Fibroblast of mammary gland (primary cell): ENCODE measurements at regions not wholly inside any gene's neighbourhood (a gene's known extent, or its start where the extent isn't known, plus 50 kb on each side); places are given as distances from the start of the nearest gene placed in this dataset.

Experiments
- DNase-seq: peaks from one replicate; pipeline ENCODE4 v3.0.0-alpha.2; 2010; ENCODE audit warnings: low read depth
- H3K4me3 ChIP-seq: 2 replicates; pipeline ENCODE4 v1.5.1; 2011; ENCODE audit warnings: low read depth, mild to moderate bottlenecking, low read length, moderate library complexity; ENCODE audit not compliant: control insufficient read depth
- TF ChIP-seq, protein P1 (sequence below): conservative IDR thresholded peaks from 2 replicates; pipeline ENCODE4 v1.5.1; 2011; ENCODE audit warnings: low read depth, low read length, inconsistent platforms; ENCODE audit not compliant: control insufficient read depth, insufficient read depth

DNA sequence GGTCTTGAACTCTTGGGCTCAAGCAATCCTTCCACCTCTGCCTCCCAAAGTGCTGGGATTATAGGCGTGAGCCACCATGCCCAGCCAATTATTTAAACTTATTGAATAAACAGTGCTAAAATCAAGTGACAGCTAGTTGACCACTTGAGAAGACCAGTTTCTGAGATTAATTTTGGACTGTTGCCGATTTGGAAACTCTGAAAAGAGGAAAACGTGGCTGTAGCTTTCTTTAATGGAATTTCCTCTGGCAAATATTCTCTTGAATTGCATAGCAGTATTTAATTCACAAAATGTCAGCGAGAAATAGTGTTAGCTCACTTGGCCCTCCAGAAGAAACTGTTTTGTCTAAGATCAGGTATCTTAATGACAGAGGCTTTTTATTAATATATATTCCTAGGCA is 754.5 kb downstream of the HDGFL1 start:
- TF ChIP-seq, protein P1, sequence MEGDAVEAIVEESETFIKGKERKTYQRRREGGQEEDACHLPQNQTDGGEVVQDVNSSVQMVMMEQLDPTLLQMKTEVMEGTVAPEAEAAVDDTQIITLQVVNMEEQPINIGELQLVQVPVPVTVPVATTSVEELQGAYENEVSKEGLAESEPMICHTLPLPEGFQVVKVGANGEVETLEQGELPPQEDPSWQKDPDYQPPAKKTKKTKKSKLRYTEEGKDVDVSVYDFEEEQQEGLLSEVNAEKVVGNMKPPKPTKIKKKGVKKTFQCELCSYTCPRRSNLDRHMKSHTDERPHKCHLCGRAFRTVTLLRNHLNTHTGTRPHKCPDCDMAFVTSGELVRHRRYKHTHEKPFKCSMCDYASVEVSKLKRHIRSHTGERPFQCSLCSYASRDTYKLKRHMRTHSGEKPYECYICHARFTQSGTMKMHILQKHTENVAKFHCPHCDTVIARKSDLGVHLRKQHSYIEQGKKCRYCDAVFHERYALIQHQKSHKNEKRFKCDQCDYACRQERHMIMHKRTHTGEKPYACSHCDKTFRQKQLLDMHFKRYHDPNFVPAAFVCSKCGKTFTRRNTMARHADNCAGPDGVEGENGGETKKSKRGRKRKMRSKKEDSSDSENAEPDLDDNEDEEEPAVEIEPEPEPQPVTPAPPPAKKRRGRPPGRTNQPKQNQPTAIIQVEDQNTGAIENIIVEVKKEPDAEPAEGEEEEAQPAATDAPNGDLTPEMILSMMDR = no peak
- DNase-seq = no peak
- no peak overlapping the region for H3K4me3 ChIP-seq

DNA sequence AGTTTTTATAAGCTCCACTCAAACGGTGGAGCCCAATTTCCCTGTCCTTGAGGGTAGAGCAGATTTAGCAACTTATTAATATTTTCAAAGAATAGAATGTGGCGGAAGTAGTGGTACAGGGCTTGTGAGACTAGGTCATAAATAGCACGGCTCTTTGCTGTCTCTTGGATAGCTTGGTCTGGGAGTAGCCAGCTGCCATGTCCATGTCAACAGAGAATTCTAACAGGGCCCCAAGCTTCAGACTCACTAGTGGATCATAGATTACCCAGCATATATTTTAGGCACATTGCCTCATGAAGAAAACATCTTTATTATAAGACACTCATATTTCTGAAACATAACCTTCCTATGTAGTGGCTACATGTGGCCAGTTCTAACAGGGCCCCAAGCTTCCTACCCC is 755.7 kb downstream of the HDGFL1 start:
- DNase-seq = no peak
- no peak overlapping the region for H3K4me3 ChIP-seq
- TF ChIP-seq, protein P1 = no peak

DNA sequence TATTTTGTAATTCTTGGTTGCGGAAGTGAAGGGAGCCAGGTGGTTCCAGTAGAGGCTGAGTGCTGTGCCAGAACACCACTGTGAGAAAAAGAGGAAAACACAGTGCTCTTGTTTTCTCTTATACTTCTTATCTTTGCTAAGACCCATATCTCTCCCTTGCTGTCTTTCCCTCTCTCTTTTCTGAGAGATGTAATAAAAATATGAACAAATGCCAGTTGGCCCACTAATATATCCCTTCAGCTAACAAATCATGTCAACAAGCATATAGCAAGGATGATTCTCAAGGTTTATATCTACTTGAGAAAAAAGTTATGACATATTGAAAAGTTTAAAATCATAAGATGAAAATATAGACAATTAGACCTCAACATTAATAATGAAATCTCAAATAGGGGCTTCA is 758.3 kb downstream of the HDGFL1 start:
- H3K4me3 ChIP-seq = no peak overlapping the region
- no peak for DNase-seq
- TF ChIP-seq, protein P1 = no peak

DNA sequence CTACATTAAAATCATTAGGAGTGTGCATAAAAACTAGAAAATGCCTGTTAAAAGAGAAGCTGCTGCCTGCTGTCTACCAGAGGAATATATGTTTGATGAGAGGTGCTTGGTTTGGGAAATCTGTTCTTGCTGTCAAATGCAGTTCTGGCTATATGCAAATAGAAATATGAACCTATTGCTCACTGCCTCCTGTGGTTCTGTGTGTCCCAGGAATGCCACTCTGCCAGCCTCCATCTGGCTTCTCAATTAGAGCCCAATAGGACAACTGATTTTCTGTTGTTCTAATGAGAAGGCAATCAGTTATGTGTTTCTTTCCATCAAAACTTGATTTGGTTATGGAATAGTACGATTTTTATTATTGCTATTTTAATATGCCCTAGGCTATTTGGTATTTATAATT is 759.7 kb downstream of the HDGFL1 start:
- TF ChIP-seq, protein P1 = no peak
- no peak overlapping the region for H3K4me3 ChIP-seq

DNA sequence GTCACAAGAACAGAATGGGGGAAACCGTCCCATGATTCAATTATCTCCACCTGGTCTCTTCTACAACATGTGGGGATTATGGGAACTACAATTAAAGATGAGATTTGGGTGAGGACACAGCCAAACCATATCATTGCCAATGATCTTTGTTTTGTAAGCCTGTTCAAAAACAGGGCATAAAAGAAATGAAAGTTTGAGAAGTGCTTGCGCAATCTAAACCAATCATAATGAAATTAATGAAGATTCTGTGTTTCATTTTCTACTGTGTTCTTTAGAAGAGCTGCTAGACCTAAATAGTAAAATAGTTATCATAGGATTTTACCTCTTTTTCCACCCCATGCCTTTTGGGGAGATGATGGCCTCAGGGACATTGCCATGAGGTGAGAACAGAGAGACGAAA is 761.3 kb downstream of the HDGFL1 start:
- no peak overlapping the region for H3K4me3 ChIP-seq
- TF ChIP-seq, protein P1 = no peak
- DNase-seq = no peak

More for the DNA sequence above, 759.7 kb downstream of the HDGFL1 start:
- DNase-seq = no peak

DNA sequence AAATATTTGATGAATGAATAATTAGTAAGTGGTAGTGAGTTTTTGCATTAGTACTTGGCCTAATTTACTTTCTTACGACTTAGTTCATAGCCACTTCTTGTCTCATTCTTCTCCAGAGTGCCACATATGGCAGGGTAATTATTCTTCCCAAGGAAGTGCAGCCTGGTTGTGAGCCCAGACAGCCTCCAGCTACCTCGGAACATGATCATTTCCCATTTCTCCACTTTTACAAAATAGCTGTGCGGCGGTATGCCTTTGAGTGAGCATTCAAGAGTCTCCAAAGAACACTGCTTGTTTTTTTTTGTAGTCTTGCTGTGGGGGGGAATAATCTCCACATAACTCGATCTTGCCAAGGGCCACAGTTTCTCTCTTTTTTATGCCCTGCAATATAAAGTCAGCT is 765.0 kb downstream of the HDGFL1 start:
- TF ChIP-seq, protein P1 = no peak
- H3K4me3 ChIP-seq = no peak overlapping the region
- no peak for DNase-seq

DNA sequence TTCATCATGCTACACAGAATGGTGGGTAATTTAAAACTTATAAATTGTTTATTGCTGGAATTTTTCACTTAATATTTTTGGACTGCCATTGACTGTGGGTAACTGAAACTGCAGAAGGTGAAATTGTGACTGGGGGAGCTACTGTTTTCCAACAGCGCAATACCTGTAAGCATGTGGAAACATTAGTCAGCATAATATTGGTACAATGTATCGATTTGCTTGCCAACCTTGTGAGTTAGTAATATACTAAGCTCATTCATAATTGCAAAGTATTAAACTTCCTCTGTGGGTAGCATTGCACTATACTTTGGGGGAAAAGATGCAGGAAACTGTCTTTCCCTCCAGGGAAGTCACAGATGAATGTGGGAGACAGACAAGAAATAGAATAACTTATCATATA is 766.5 kb downstream of the HDGFL1 start:
- TF ChIP-seq, protein P1 = no peak
- no peak overlapping the region for H3K4me3 ChIP-seq
- DNase-seq = no peak
